GM20000 (cell line): ENCODE measurements at regions not wholly inside any gene's neighbourhood (a gene's known extent, or its start where the extent isn't known, plus 50 kb on each side); places are given as distances from the start of the nearest gene placed in this dataset.

Experiments used
- DNase-seq: peaks from one replicate; pipeline ENCODE4 v3.0.0; 2012; ENCODE audit warnings: low spot score
- TF ChIP-seq, protein P1 (sequence below): IDR thresholded peaks from 2 replicates; pipeline ENCODE4 v1.5.1; 2012; ENCODE audit warnings: mild to moderate bottlenecking, control low read depth; ENCODE audit errors: extremely low read depth, missing control alignments

DNA sequence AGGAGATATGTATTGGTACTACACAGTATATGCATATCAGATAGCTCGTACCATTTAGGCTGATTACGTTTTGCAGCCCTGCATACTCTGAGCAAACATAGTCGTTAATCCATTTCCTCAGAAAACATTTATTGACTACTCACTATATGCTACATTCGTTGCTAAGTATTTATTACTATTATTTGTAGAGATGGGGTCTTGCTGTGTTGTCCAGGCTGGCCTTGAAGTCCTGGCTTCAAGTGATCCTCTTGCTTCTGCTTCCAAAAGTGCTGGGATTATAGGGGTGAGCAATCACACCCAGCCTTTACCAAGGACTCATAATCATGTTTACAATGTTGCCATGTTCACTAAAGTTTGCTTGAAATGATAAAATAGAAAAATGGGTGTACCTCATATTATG lies 174.7 kb downstream of the ARL4A start:
- no peak for DNase-seq

DNA sequence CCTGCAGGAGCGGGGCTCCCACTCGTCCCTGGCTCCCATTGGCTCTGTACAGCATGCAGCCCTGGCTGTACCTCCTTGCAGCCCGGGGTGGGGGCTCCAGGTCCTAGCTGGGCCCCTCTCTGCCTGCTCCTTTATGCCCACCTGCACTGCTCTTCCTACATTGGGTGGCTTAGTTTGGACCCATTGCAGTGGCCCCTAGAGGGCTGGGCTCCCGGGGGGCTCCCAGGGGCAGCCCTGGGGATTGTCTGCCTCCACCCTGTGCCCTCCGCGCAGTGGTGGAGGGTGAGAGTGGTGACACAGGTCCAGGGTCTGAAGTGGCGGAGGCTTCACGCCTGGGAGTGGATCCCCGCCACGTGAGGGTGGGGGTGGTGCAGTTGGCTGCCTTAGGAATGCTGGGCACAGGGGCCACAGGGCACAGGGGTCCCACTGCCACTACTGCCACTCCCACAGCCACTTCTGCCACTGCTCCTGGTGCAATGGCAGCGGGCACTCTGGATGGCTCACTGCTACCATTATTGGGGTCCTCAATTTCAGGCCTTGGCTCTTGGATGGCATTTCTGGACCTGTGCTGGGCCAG lies 177.1 kb downstream of the ARL4A start:
- TF ChIP-seq, protein P1, sequence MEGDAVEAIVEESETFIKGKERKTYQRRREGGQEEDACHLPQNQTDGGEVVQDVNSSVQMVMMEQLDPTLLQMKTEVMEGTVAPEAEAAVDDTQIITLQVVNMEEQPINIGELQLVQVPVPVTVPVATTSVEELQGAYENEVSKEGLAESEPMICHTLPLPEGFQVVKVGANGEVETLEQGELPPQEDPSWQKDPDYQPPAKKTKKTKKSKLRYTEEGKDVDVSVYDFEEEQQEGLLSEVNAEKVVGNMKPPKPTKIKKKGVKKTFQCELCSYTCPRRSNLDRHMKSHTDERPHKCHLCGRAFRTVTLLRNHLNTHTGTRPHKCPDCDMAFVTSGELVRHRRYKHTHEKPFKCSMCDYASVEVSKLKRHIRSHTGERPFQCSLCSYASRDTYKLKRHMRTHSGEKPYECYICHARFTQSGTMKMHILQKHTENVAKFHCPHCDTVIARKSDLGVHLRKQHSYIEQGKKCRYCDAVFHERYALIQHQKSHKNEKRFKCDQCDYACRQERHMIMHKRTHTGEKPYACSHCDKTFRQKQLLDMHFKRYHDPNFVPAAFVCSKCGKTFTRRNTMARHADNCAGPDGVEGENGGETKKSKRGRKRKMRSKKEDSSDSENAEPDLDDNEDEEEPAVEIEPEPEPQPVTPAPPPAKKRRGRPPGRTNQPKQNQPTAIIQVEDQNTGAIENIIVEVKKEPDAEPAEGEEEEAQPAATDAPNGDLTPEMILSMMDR = no peak
- DNase-seq = no peak

More for the DNA sequence above, 174.7 kb downstream of the ARL4A start:
- TF ChIP-seq, protein P1 = no peak

DNA sequence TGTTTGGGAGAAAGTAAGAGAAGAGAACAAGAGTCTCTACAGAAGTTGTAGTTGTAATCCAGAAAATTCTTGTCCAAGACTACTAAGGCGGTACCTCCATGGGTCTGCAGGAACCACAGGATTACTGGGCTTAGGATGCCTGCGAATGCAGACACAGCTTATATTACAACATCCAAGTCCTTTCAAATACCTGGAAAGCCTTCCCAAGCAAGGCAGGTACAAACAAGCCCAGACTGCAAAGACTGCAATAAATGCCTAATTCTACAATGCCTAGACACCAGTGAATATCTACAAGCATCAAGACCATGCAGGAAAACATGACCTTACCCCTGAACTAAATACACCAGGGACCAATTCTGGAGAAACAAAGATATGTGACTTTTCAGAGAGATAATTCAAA lies 178.2 kb downstream of the ARL4A start:
- TF ChIP-seq, protein P1 = no peak
- no peak for DNase-seq

DNA sequence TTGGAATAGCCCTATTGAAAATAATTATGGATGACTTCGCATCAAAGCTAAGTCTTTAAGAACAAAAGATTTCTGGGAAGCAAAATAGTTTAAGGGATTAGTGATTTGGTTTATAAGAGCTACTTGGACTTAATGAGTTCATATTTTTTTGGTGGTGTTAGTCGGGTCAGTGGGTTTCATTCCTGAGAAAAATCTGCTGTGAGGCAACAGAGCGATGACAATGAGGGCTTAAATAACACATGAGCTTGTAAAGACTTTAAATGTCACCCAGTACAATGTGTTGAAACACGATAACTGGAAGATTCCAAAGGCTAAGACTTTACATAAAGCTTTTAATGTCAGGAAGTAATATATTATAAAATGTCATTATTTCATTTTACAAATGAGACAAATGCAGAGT lies 178.8 kb downstream of the ARL4A start:
- no peak for DNase-seq

DNA sequence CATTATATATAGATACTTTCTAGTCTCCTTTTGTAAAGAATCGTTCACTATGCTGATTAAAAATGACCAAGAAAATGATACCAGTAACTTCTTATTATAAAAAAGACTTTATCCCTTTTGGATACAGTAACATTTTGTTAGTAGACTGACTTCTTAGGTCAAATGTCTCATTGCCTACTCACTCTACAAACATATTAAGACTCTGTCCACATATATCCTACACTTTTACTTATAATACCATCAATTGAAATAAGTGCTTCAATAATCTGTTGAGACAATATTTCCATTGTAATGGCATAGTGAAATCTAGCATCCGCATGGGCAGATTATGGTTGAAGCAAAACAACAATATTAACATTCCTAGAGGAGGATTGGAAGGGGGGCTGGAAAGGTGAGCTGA lies 180.6 kb downstream of the ARL4A start:
- DNase-seq = no peak
- TF ChIP-seq, protein P1 = no peak

More for the DNA sequence above, 178.8 kb downstream of the ARL4A start:
- TF ChIP-seq, protein P1 = no peak

DNA sequence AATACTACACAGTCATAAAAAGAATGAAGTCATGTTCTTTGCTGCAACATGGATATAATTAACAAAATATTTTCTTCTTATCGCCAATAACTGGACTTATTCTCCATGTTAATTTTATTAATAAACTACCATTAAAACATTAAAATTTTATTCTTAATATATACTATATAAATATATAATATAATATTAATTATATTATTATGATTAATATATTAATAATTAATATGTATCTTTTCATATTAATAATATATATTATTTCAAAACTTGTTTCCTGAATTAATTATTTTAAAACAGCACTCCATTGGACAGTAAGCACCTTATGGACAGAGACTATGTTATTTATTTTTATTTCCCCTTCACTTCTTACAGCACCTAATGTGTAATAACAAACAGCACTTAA lies 182.8 kb downstream of the ARL4A start:
- no peak for DNase-seq
- TF ChIP-seq, protein P1 = no peak

DNA sequence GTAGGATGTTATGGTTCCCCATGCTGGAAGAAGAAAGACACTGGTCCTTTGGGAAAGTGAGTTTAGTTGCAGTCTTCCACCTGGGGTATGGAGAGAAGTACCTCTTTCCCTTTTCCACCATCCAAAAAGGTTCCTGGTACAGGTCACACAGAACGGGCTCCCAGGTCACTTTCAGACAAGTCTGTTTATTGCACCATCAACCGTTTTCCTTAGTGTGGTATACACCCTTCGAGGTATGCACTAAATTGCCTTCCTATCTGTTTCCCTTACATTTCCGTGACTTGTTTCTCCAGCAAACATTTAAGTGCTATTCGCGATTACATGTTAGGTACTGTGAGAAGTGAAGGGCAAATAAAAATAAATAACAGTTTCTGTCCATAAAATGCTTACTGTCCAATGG lies 185.1 kb downstream of the ARL4A start:
- TF ChIP-seq, protein P1 = no peak
- no peak for DNase-seq

DNA sequence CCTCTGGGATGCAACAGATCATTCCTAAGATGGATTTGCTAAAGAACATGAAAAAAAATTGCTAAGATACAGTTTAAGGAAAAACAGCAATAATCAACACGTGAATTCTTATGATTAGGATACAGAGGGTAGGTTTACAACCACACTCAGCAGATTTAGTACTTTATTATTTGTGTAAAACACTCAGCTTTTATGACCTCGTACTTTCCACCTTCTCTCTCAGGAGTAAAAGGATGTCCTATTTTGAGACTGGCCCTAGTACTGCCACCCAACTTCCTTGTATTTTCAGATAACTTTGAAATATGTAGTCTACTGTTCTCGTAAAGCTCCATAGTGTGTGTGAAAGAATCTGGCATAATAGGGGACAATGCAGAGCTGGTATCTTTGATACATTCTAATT lies 186.1 kb downstream of the ARL4A start:
- DNase-seq = no peak
- TF ChIP-seq, protein P1 = no peak
